ENCODE measurements at regions not wholly inside any gene's neighbourhood (a gene's known extent, or its start where the extent isn't known, plus 50 kb on each side); places are given as distances from the start of the nearest gene placed in this dataset.

- DNase-seq (ENCODE audit: low spot score), result no peak
Observed at GRCh38 chr6:156061465-156061864, 605.8 kb upstream of the NOX3 start.

GRCh38 chr6:156060013-156060412, 604.4 kb upstream of the NOX3 start:
- no peak for DNase-seq (ENCODE audit: low spot score)

- no peak for DNase-seq (ENCODE audit: low spot score)
Observed at GRCh38 chr6:156058356-156058755, 602.7 kb upstream of the NOX3 start.

GRCh38 chr6:156057869-156058268, 602.2 kb upstream of the NOX3 start:
- DNase-seq (ENCODE audit: low spot score), result no peak

GRCh38 chr6:156056085-156056484, 600.4 kb upstream of the NOX3 start:
- no peak for DNase-seq (ENCODE audit: low spot score)

DNA sequence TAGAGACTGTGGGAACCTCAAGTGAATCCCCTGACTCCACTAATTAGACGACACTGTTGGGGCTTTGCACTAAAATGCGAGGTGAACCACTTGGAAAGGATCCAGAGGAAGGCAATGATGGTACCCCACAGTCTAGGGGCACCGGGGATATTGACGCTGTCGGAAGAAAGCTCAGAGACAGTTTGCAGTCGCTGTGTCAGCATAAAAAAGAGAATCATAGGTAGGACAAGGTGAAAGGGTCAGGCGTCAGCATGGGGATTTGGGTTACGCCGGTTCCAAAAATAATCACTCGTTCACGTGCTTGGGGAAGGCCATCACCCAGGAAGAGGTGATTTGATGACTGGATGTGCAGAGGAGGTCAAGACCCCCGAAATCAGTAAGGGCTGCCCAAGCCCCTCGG, 598.0 kb upstream of the NOX3 start:
- no peak for DNase-seq (ENCODE audit: low spot score)

DNA sequence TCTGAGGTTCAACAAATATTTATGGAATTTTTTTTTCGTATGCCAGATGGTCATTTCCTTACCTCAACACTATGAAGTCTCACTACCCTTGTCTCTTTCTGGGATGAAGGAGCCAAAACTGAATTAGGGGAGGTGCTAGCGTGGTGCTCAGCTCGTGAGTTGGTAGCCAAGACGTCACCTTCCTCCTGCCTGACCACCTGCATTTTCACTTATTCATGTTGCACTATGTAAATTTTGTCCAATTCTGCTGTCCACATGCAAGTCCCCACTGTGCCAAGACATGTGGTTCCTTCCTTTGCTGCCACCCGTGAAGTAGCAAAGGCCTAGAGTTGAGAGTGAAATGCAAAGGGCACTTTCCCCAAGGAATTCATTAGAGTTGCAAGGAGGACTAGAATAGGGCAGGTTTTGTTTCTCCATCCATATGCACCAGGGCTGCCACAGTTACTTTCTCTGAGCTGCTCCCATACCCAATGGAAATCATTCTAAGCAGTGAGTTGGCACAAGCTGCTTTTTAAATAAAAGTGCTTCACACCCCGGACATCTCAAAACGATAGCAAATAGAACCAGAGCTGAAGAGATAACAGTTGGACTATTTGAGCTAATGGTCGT, 591.3 kb upstream of the NOX3 start:
- DNase-seq (ENCODE audit: low spot score), result no peak

- DNase-seq (ENCODE audit: low spot score), result no peak
Observed at GRCh38 chr6:156046268-156046665, 590.6 kb upstream of the NOX3 start.

- no peak for DNase-seq (ENCODE audit: low spot score)
Observed at GRCh38 chr6:156045401-156046267, 590.0 kb upstream of the NOX3 start.

DNA sequence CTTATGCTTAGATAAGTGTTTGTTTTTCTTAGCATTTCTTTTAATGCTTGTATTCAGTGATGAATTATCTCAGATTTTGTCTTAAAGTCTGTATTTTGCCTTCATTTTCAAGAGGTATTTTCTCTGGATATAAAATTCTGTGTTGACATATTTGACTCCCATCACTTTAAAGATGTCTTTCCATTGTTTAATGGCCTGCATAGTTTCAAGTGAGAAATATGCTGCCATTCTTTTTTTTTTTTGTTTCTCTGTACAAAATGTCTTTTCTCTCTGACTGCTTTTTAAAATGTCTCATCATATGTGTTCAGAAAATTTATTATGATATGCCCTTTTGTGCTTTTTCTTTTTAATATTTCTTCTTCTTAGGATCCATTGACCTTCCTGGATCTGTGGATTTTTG, 578.0 kb upstream of the NOX3 start:
- no peak for DNase-seq (ENCODE audit: low spot score)

GRCh38 chr6:156031516-156031915, 575.9 kb upstream of the NOX3 start:
- no peak for DNase-seq (ENCODE audit: low spot score)

DNA sequence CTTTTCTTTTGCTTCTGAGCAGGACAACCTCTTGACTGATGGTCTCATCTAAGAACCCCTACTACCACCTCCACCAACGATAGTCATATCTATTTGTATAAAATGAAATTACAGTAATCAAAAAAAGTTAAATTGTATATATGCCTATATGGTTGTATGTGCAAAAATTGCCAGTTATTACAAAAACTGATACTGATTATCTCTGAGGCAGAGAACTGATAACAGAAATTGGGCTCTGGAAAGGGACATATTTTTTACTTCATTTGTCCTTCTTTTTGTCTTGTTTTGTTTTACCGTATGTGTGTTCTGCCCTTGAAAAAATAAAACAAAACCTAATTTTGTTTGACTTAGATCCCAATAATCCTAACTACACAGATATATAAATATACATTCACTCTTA, 574.4 kb upstream of the NOX3 start:
- no peak for DNase-seq (ENCODE audit: low spot score)

DNA sequence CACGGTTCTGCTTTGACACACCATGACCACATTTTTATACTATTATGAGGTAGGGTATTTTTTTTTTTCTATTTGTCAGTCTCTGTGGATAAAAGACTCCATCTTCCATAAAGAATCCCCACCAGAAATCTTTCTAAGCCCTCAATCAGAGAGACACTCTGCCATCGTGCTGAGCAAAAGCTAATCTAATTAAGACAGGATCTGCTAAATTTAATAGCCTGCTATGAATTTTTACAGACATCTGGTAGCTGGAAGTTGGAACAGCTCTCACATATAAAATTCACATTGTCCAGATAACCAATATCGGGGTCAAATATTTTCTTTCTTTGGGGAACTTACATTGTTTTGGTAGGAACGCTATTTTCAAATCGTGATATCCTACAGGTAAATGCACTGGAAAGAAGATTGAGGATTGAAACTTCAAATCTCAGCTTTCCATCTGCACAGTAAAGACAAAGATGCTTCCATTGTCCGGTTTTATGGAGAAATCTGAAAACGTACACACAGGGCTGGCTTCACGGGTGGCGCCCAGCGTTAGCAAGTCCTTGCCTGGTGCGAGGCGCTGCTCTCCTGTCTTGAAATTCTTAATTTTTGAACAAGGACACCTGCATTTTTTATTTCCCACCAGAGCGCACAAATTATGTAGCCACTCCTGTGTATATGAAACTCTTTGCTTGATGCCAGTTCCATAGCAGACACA, 573.8 kb upstream of the NOX3 start:
- peak; percentile 87 for DNase-seq (ENCODE audit: low spot score)

DNA sequence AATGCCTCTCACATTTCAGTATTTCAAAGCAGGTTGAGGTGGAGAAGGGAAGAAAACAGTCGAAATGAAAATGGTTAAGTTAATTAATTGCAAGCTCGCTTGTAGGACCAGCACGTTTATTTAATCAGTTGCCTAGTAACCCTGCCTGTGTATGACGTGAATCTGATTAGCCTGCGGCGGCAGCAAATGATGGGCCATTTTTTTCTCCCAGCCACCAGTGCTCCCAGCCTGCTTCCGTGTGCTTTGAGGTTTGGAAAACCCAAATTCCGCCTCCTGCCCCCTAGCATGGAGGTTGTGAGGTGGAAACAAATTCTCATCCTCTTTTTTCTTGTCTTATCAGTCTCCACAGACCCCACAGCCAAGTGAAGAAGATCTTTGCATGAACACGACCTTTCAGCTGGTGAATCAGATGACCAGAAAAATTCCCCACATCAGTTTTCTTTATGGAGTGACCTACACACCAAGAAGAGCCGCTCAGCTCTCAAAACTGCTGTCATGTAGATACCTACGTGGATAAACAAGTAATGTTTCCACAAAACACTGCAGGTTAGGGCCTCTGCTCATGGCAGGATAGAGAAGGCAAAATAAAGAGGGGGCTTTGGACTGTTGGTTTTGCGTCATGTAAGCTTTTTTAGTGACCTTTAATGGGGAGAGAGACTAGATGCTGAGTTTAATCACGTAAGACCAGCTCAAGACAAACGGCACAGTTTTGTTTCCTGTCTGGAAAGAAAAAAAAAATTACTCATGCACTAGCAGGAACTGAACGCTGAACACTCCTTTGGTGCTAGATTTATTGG, 572.9 kb upstream of the NOX3 start:
- peak; percentile 92 for DNase-seq (ENCODE audit: low spot score)

GRCh38 chr6:156027248-156027626, 571.6 kb upstream of the NOX3 start:
- no peak for DNase-seq (ENCODE audit: low spot score)

DNA sequence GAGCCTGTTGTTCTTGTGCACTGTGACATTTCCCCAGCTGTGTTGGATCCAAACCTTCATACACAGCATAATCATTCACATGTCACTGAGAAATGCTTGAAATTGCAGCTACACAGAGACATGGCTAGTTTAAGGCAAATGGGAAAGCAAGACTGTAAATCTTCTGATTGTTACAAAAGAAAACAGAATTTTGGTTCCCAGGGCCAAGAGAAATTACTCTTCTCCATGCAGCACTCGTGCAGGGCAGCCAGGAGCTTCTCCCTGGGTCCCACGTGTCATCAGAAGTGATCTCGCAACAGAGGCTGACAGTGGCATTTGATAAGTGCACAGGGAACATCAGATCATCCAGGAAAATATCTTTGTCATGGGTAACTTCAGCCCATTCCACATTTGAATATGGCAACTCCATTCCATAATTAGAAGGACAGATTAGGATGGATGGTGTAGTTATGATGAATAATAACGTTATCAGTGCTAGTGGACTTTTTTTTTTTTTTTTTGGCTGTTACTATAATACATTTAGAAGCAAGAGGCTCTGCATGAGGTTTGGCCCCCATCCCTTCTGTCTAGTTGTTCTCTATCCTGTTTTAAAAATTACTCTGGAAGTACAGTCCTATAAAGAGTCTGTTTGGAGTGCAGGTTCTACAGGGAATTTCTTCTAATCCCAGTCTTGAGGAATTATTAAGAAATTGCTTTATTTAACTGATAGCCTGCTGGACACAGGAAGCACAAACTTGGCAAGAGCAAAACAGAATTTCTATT, 571.0 kb upstream of the NOX3 start:
- no peak for DNase-seq (ENCODE audit: low spot score)

- DNase-seq (ENCODE audit: low spot score), result no peak
Observed at GRCh38 chr6:156024339-156024738, 568.7 kb upstream of the NOX3 start.

DNA sequence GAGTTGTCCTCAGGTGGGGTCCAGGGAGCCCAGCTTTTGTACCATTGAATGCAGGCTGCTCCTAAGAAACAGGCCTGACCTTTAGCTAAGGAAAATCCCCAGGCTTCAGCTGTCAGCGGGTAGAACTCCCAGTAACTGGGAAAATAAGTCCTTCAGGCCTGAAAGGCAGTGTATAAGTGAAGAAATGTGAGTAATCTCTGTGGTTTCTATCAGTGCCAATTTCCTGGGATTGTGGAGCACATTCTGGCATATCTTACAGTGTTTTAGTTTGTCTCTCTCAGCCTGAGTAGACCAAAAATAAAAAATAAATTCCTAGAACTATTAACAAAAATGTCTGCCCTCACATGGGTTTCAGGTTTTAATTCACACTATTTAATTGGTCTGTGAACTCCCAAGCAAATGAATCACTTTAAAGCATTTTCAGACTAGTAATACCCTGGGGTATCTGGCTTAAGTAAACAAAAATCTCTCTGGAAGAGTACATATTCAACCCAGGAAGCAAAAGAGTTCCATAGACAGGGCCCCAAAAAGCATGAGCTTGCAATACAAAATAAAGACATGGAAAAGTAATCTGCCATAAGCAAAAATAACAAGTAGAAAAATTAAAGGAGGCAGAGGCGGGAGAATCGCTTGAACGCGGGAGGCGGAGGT, 566.2 kb upstream of the NOX3 start:
- DNase-seq (ENCODE audit: low spot score), result no peak

DNA sequence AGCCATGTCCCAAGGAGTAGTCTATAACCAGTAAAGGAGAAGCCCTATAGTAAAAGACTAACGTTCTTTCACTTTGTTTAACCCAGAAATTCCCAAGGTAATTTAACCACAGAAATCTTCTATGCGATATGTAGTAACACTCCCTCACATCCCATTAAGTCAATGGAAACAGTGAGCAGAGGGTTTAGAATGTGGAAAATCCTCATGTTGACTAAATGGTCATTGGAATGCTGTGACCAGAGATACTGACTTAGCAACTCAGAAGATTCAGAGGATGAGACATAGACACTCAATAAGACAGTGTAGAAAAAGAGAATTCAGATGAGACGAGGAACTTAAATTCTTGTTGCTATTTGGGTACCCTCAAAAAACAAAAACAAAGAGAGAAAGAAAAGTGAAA, 562.2 kb upstream of the NOX3 start:
- no peak for DNase-seq (ENCODE audit: low spot score)

DNA sequence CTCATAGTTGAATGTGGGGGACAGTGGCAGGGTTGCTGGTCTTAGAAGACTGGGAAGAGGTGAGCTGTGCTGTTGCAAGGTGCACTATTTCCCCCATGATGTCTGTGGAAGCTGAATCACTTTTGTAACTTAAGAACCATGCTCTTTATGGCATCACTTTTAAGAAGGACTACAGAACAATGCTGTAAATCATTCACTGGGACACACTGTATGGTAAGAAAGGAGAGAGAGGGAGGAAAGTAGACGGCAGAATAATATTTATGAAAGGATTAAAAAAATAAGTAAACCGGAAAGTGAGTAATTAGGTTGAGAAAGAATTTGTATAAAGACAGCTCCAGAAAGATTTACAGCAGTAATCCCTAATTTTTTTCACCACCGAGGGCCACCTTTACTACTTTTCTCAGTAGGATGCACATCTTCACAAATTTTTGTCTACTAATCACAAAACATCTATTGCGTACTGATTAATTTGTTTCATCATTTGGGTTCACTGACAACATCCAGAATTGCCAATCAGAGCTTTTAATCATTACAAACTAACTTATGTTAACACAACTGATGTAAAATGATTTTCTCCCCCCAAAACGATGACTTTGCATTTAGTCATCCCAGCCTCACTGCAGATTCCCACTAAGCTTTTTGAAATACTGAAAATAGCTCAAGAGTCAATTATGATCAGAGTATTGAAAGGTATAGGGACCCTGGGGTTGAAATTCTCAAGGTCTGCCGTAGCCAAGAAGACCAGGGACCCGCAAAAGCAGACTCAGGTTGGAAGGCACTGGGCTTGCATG, 560.7 kb upstream of the NOX3 start:
- DNase-seq (ENCODE audit: low spot score), result no peak

All from SK-N-DZ (cell line).